HCT116 (cell line): ENCODE measurements at regions not wholly inside any gene's neighbourhood (a gene's known extent, or its start where the extent isn't known, plus 50 kb on each side); places are given as distances from the start of the nearest gene placed in this dataset.

Experiments
- ATAC-seq: fragments of 200-7000 bp; cut with Tn5 transposase; 2 replicates; pipeline ENCODE4 v1.9.1; 2020; ENCODE audit warnings: mild to moderate bottlenecking, moderate library complexity
- BruUV-seq: library from RNA; stranded (reverse); fragments of 400-500 nt; replicated peaks from 2 replicates; lab custom pipeline; 2021; lab: Mats Ljungman, UMichigan
- CTCF ChIA-PET: fragments of 300-600 bp; sonication (Branson Sonifier 250); formaldehyde crosslinking; loops from one replicate; lab custom pipeline; 2021; ENCODE audit warnings: antibody characterized with exemption; lab: Charles Lee
- POLR2A ChIA-PET: fragments of 300-600, 350-600 bp; sonication (Branson Sonifier 250); formaldehyde crosslinking; loops from one replicate; lab custom pipeline; 2021; ENCODE audit warnings: antibody characterized with exemption; lab: Charles Lee
- RAD21 ChIA-PET, 2 experiments: fragments of 300-600 bp; sonication (Branson Sonifier 250); formaldehyde crosslinking; loops; one replicate each; lab custom pipeline; 2023; ENCODE audit warnings: low total read pairs in 2 of 2; ENCODE audit not compliant: uncharacterized antibody in 2 of 2, unreplicated experiment in 2 of 2, low non-redundant PET in 1 of 2; lab: Charles Lee
- DNase-seq: peaks from one replicate; pipeline ENCODE4 v3.0.0-alpha.2; 2010; ENCODE audit warnings: low read depth, low spot score
- H2AFZ ChIP-seq: fragments of 200-600 bp; shearing (Covaris generic), sonication (generic); 2 replicates; pipeline ENCODE4 v1.6.1; 2017; ENCODE audit warnings: low read depth, mixed run types, mixed read lengths, antibody characterized with exemption, low read length; ENCODE audit not compliant: poor library complexity, severe bottlenecking
- H3K27ac ChIP-seq: 2 replicates; pipeline ENCODE4 v1.5.1; 2012; ENCODE audit warnings: low read depth, low read length
- H3K27me3 ChIP-seq: fragments of 200-600 bp; sonication (generic); 2 replicates; pipeline ENCODE4 v1.6.1; 2016; ENCODE audit warnings: mixed run types, low read length, mixed read lengths; ENCODE audit not compliant: insufficient read depth
- H3K36me3 ChIP-seq, 2 experiments: fragments of 200-500 bp in 1 of 2; fragments of 200-600 bp in 1 of 2; sonication (Bioruptor generic) in 1 of 2; sonication (generic) in 1 of 2; 2 replicates each; pipeline versions ENCODE4 v1.5.1 to v1.6.1; 2014 to 2016; ENCODE audit warnings: low read length in 2 of 2, inconsistent platforms in 1 of 2, mixed read lengths in 1 of 2, mixed run types in 1 of 2; ENCODE audit not compliant: insufficient read depth in 2 of 2, control insufficient read depth in 1 of 2
- H3K4me1 ChIP-seq, 2 experiments: fragments of 200-600 bp in 1 of 2; sonication (generic) in 1 of 2; 2 replicates each; pipeline versions ENCODE4 v1.5.1 to v1.6.1; 2012 to 2017; ENCODE audit warnings: low read length in 2 of 2, inconsistent platforms in 1 of 2, mild to moderate bottlenecking in 1 of 2, mixed read lengths in 1 of 2, mixed run types in 1 of 2, moderate library complexity in 1 of 2; ENCODE audit not compliant: insufficient read depth in 2 of 2, control insufficient read depth in 1 of 2
- H3K4me2 ChIP-seq: fragments of 200-600 bp; sonication (generic); 2 replicates; pipeline ENCODE4 v1.6.1; 2017; ENCODE audit warnings: mixed run types, low read length, mixed read lengths
- H3K4me3 ChIP-seq, 2 experiments: fragments of 200-600 bp in 1 of 2; sonication (generic) in 1 of 2; replicated peaks in 1 of 2; 2 replicates each; pipeline ENCODE4 v1.5.1; 2011 to 2016; ENCODE audit warnings: low read length in 2 of 2, control low read depth in 1 of 2, low read depth in 1 of 2, mild to moderate bottlenecking in 1 of 2, mixed read lengths in 1 of 2, mixed run types in 1 of 2
- H3K79me2 ChIP-seq: fragments of 200-600 bp; sonication (generic); 2 replicates; pipeline ENCODE4 v1.6.1; 2017; ENCODE audit warnings: mild to moderate bottlenecking, mixed run types, low read length, moderate library complexity, mixed read lengths; ENCODE audit not compliant: insufficient read depth
- H3K9ac ChIP-seq: fragments of 200-600 bp; sonication (generic); 2 replicates; pipeline ENCODE4 v1.6.1; 2016; ENCODE audit warnings: low read length, mixed read lengths
- H3K9me2 ChIP-seq: fragments of 200-600 bp; sonication (generic), shearing (Covaris generic); 2 replicates; pipeline ENCODE4 v1.6.1; 2017; ENCODE audit warnings: mixed run types, mild to moderate bottlenecking, moderate library complexity; ENCODE audit not compliant: insufficient read depth
- H3K9me3 ChIP-seq, 2 experiments: fragments of 200-500 bp in 1 of 2; fragments of 200-600 bp in 1 of 2; sonication (Bioruptor generic) in 1 of 2; sonication (generic) in 1 of 2; 2 replicates each; pipeline ENCODE4 v1.6.1; 2014 to 2017; ENCODE audit warnings: low read length in 2 of 2, mixed read lengths in 2 of 2, inconsistent platforms in 1 of 2, low read depth in 1 of 2, mild to moderate bottlenecking in 1 of 2, mixed run types in 1 of 2, moderate library complexity in 1 of 2; ENCODE audit not compliant: control insufficient read depth in 1 of 2, insufficient read depth in 1 of 2
- H4K20me1 ChIP-seq: fragments of 200-600 bp; sonication (generic), shearing (Covaris generic); 2 replicates; pipeline ENCODE4 v1.6.1; 2017; ENCODE audit warnings: mixed run types, mild to moderate bottlenecking, moderate library complexity; ENCODE audit not compliant: insufficient read depth
- CBX3 ChIP-seq: IDR thresholded peaks from 2 replicates; pipeline ENCODE4 v1.6.1; 2012; ENCODE audit warnings: low read depth
- EGR1 ChIP-seq: IDR thresholded peaks from 2 replicates; pipeline ENCODE4 v1.6.1; 2012; ENCODE audit warnings: low read depth
- ELF1 ChIP-seq: IDR thresholded peaks from 2 replicates; pipeline ENCODE4 v1.6.1; 2012; ENCODE audit warnings: low read depth, borderline replicate concordance
- EZH2 ChIP-seq: fragments of 200-600 bp; sonication (generic); IDR thresholded peaks from 2 replicates; pipeline ENCODE4 v1.6.1; 2017; ENCODE audit warnings: antibody characterized with exemption, mixed run types
- EZH2phosphoT487 ChIP-seq: fragments of 200-600 bp; IDR thresholded peaks from 2 replicates; pipeline ENCODE4 v1.6.1; 2018; ENCODE audit warnings: antibody characterized with exemption, borderline replicate concordance
- FOSL1 ChIP-seq: IDR thresholded peaks from 2 replicates; pipeline ENCODE4 v1.6.1; 2012; ENCODE audit warnings: low read depth
- JUND ChIP-seq: IDR thresholded peaks from 2 replicates; pipeline ENCODE4 v1.6.1; 2012
- MAX ChIP-seq: IDR thresholded peaks from 2 replicates; pipeline ENCODE4 v1.6.1; 2012
- POLR2A ChIP-seq: IDR thresholded peaks from 2 replicates; pipeline ENCODE4 v1.7.0; 2011; ENCODE audit warnings: borderline replicate concordance; ENCODE audit not compliant: insufficient read depth, insufficient read length; ENCODE audit errors: extremely low read depth
- POLR2AphosphoS5 ChIP-seq: IDR thresholded peaks from 2 replicates; pipeline ENCODE4 v1.6.1; 2011; ENCODE audit warnings: mild to moderate bottlenecking, low read depth, low read length, moderate library complexity
- SIN3A ChIP-seq: IDR thresholded peaks from 2 replicates; pipeline ENCODE4 v1.6.1; 2012; ENCODE audit warnings: low read depth
- SP1 ChIP-seq: IDR thresholded peaks from 2 replicates; pipeline ENCODE4 v1.6.1; 2012; ENCODE audit warnings: low read depth
- SRF ChIP-seq: IDR thresholded peaks from 2 replicates; pipeline ENCODE4 v1.6.1; 2012; ENCODE audit warnings: low read depth
- TCF7L2 ChIP-seq: IDR thresholded peaks from 2 replicates; pipeline ENCODE4 v1.7.0; 2011; ENCODE audit warnings: borderline replicate concordance, inconsistent platforms; ENCODE audit not compliant: insufficient read depth, insufficient read length; ENCODE audit errors: extremely low read depth
- ZFX ChIP-seq: fragments of 450-650 bp; IDR thresholded peaks from 2 replicates; pipeline ENCODE4 v1.6.1; 2017
- ZNF274 ChIP-seq: fragments of 200-500 bp; sonication (Bioruptor generic); IDR thresholded peaks from 2 replicates; pipeline ENCODE4 v1.6.1; 2014; ENCODE audit warnings: mild to moderate bottlenecking, low read depth, low read length, inconsistent platforms
- intact Hi-C: fragments of 100-400 bp; cut with micrococcal nuclease; formaldehyde crosslinking; loops from 2 replicates; pipeline ENCODE4 v1.10.0; 2022
- TF ChIP-seq, protein P1 (sequence below): IDR thresholded peaks from 2 replicates; pipeline ENCODE4 v1.6.1; 2011; ENCODE audit warnings: mild to moderate bottlenecking, low read length, moderate library complexity; ENCODE audit not compliant: insufficient replicate concordance; ENCODE audit errors: extremely low read depth

DNA sequence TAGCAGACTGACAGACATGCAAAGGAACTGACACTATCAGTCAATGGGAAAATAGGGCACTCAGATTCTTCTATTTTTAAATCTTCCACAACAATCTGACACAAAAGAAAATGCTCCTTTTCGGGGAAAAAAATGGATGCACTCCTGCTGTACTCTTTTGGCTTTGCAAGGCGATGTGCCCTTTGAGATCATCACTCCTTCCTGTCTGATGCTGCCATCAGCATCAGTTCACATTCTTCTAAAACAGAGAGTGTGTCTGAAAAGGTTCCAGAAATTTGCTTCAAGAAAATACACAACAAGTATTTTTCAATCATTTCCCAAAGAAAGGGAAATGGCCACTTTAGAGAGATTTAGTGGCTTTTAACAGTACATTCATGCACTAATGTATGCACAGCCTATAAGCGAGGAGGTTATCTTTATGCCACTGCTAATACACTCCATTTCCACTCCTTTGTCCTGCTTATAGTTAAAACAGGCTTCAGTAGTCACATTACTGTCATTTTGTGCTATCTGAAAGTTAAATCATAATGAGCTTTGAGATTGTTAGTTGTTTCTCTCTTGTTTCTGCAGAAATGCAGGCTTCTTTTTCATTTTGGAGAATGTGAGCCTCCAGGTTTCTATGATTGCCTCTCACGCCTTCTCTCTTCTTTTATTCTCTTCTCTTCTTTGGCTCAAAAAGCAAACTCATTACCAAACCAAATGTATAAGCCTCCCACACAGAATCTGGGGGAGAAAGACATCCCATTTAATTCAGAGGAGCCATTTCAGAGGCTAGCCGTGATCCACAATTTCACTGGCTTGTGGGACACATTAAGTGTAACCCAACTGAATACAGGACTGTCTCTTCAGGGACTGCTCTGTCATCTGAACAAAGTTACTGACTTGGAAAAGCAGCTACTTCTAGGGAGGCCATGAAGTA, 110.9 kb upstream of the CCDC196 start:
- intact Hi-C loops = no loop called here
- Histone ChIP-seq H3K9me3 (no peaks in the 10 kb centered on the region), H4K20me1 (no peaks in the 10 kb centered on the region), H3K27ac (no peak overlapping the region), H3K36me3 (no peaks in the 10 kb centered on the region), H3K4me2 (no peak overlapping the region), H3K4me1 (no peaks in the 10 kb centered on the region), H3K4me3 (no peak overlapping the region), H3K9me2 (no peaks in the 10 kb centered on the region), H3K79me2 (no peaks in the 10 kb centered on the region), H3K9ac (no peak overlapping the region), H2AFZ (no peak overlapping the region), H3K27me3 (no peaks in the 10 kb centered on the region)
- ATAC-seq (no peak), DNase-seq (no peak)
- no peak for TF ChIP-seq SP1
- TF ChIP-seq ZFX = no peak
- no peak for TF ChIP-seq CBX3
- no peak for TF ChIP-seq EZH2phosphoT487
- no peak for TF ChIP-seq ZNF274
- no peak for TF ChIP-seq EGR1
- TF ChIP-seq POLR2A = no peak
- TF ChIP-seq FOSL1 = no peak
- TF ChIP-seq, protein P1, sequence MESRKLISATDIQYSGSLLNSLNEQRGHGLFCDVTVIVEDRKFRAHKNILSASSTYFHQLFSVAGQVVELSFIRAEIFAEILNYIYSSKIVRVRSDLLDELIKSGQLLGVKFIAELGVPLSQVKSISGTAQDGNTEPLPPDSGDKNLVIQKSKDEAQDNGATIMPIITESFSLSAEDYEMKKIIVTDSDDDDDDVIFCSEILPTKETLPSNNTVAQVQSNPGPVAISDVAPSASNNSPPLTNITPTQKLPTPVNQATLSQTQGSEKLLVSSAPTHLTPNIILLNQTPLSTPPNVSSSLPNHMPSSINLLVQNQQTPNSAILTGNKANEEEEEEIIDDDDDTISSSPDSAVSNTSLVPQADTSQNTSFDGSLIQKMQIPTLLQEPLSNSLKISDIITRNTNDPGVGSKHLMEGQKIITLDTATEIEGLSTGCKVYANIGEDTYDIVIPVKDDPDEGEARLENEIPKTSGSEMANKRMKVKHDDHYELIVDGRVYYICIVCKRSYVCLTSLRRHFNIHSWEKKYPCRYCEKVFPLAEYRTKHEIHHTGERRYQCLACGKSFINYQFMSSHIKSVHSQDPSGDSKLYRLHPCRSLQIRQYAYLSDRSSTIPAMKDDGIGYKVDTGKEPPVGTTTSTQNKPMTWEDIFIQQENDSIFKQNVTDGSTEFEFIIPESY = no peak
- no peak for TF ChIP-seq EZH2
- TF ChIP-seq ELF1 = no peak
- no peak for TF ChIP-seq MAX
- TF ChIP-seq JUND = no peak
- TF ChIP-seq SRF = no peak
- TF ChIP-seq SIN3A = no peak
- no peak for TF ChIP-seq TCF7L2
- TF ChIP-seq POLR2AphosphoS5 = no peak
- CTCF ChIA-PET = no interaction called here
- RAD21 ChIA-PET = no interaction called here
- BruUV-seq = no TSS peak
- POLR2A ChIA-PET = no interaction called here
